WTC11 (cell line): ENCODE measurements at regions not wholly inside any gene's neighbourhood (a gene's known extent, or its start where the extent isn't known, plus 50 kb on each side); places are given as distances from the start of the nearest gene placed in this dataset.

Source experiments
- ATAC-seq: fragments of 200-7000 bp; cut with Tn5 transposase; 2 replicates; pipeline ENCODE4 v1.10.0; 2021; ENCODE audit warnings: mild to moderate bottlenecking, moderate library complexity
- CTCF ChIA-PET: fragments of 300-600 bp; sonication (Branson Sonifier 250); formaldehyde crosslinking; loops from one replicate; lab custom pipeline; 2021; ENCODE audit warnings: antibody characterized with exemption; lab: Charles Lee
- POLR2A ChIA-PET: fragments of 350-600 bp; sonication (Branson Sonifier 250); formaldehyde crosslinking; loops from one replicate; lab custom pipeline; 2021; ENCODE audit warnings: antibody characterized with exemption; lab: Charles Lee
- DNase-seq: peaks from one replicate; pipeline ENCODE4 v3.0.0; 2021; ENCODE audit warnings: low spot score
- H3K27ac Mint-ChIP-seq: 2 replicates; pipeline ENCODE4 v1.8.0; 2021; ENCODE audit warnings: mixed read lengths
- H3K27me3 Mint-ChIP-seq: 2 replicates; pipeline ENCODE4 v1.8.0; 2021; ENCODE audit warnings: low read depth, mild to moderate bottlenecking, moderate library complexity, mixed read lengths
- H3K36me3 Mint-ChIP-seq: 2 replicates; pipeline ENCODE4 v1.8.0; 2021; ENCODE audit warnings: mixed read lengths
- H3K4me1 Mint-ChIP-seq: 2 replicates; pipeline ENCODE4 v1.8.0; 2022; ENCODE audit warnings: mixed read lengths
- H3K4me3 Mint-ChIP-seq: 2 replicates; pipeline ENCODE4 v1.8.0; 2021; ENCODE audit warnings: mild to moderate bottlenecking, moderate library complexity, mixed read lengths
- H3K9me3 Mint-ChIP-seq: 2 replicates; pipeline ENCODE4 v1.8.0; 2021; ENCODE audit warnings: mixed read lengths
- GTF2I ChIP-seq: fragments of 250-450 bp; sonication (Bioruptor Pico); conservative IDR thresholded peaks from 2 replicates; pipeline ENCODE4 v1.4.0; 2021; ENCODE audit warnings: mild to moderate bottlenecking
- KAT7 ChIP-seq: sonication (generic); formaldehyde crosslinking; IDR thresholded peaks from 2 replicates; pipeline ENCODE4 v1.8.1; 2023; ENCODE audit warnings: missing genetic modification reagents, mild to moderate bottlenecking, borderline replicate concordance
- PREB ChIP-seq: sonication (generic); formaldehyde crosslinking; IDR thresholded peaks from 2 replicates; pipeline ENCODE4 v1.8.1; 2022; ENCODE audit warnings: mild to moderate bottlenecking, missing genetic modification reagents, moderate library complexity, borderline replicate concordance
- TF ChIP-seq, protein P1 (sequence below): fragments of 250-450 bp; sonication (Bioruptor Pico); IDR thresholded peaks from 2 replicates; pipeline ENCODE4 v1.9.0; 2021; ENCODE audit warnings: mild to moderate bottlenecking, borderline replicate concordance

- H3K27ac Mint-ChIP-seq = no peak overlapping the region
- no peaks in the 10 kb centered on the region for H3K27me3 Mint-ChIP-seq
- TF ChIP-seq PREB = no peak
- TF ChIP-seq, all 79 proteins: peak for 0
- no peak for ATAC-seq
- no peak for DNase-seq
- ChIA-PET POLR2A (interaction anchor here (0.6 kb wide), 1 partner anchor 50 kb away, joined by 3 read pairs; no protein-coding TSS in a partner anchor), CTCF (no interaction called here)
- Mint-ChIP-seq H3K9me3 (no peaks in the 10 kb centered on the region), H3K4me3 (no peak overlapping the region), H3K4me1 (no peaks in the 10 kb centered on the region; the same call in 1 of the 2 replicates), H3K36me3 (no peaks in the 10 kb centered on the region)
Observed at GRCh38 chr22:32307055-32307454, 50.6 kb upstream of the RFPL3 start.

DNA sequence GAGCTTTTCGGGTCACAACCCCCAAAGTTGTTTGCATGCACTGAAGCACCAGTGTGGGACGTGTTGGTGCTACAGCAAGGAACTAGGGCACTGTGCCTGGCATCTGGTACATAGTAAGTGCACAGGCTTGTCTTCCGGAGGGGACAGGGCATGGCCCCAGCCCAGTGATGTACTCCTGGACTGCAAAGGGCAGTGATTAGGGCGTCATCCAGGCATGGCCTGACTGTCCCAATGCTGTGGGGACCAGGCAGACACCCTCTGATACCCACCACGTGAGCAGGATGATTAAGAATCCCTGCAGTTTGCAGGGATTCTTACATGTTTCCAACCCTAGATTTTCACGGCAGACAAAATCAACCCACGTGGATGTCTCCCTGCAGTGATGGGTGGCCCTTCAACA is 50.0 kb upstream of the RFPL3 start:
- ATAC-seq (no peak), DNase-seq (no peak)
- Mint-ChIP-seq H3K27ac (no peak overlapping the region), H3K4me1 (no peaks in the 10 kb centered on the region; the same call in 1 of the 2 replicates), H3K9me3 (no peaks in the 10 kb centered on the region), H3K27me3 (no peaks in the 10 kb centered on the region), H3K4me3 (no peak overlapping the region), H3K36me3 (no peaks in the 10 kb centered on the region)
- CTCF ChIA-PET = interaction anchor here (1.3 kb wide), 1 partner anchor 42 kb away, joined by 3 read pairs; no protein-coding TSS in a partner anchor
- TF ChIP-seq GTF2I (CRISPR knock-in tag) (no peak), KAT7 (CRISPR knock-in tag) (no peak)
- TF ChIP-seq, protein P1, sequence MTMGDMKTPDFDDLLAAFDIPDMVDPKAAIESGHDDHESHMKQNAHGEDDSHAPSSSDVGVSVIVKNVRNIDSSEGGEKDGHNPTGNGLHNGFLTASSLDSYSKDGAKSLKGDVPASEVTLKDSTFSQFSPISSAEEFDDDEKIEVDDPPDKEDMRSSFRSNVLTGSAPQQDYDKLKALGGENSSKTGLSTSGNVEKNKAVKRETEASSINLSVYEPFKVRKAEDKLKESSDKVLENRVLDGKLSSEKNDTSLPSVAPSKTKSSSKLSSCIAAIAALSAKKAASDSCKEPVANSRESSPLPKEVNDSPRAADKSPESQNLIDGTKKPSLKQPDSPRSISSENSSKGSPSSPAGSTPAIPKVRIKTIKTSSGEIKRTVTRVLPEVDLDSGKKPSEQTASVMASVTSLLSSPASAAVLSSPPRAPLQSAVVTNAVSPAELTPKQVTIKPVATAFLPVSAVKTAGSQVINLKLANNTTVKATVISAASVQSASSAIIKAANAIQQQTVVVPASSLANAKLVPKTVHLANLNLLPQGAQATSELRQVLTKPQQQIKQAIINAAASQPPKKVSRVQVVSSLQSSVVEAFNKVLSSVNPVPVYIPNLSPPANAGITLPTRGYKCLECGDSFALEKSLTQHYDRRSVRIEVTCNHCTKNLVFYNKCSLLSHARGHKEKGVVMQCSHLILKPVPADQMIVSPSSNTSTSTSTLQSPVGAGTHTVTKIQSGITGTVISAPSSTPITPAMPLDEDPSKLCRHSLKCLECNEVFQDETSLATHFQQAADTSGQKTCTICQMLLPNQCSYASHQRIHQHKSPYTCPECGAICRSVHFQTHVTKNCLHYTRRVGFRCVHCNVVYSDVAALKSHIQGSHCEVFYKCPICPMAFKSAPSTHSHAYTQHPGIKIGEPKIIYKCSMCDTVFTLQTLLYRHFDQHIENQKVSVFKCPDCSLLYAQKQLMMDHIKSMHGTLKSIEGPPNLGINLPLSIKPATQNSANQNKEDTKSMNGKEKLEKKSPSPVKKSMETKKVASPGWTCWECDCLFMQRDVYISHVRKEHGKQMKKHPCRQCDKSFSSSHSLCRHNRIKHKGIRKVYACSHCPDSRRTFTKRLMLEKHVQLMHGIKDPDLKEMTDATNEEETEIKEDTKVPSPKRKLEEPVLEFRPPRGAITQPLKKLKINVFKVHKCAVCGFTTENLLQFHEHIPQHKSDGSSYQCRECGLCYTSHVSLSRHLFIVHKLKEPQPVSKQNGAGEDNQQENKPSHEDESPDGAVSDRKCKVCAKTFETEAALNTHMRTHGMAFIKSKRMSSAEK (CRISPR knock-in tag) = no peak
- POLR2A ChIA-PET = interaction anchor here (0.6 kb wide), 1 partner anchor 49 kb away, joined by 3 read pairs; no protein-coding TSS in a partner anchor
